NB4 (cell line): ENCODE measurements at regions not wholly inside any gene's neighbourhood (a gene's known extent, or its start where the extent isn't known, plus 50 kb on each side); places are given as distances from the start of the nearest gene placed in this dataset.

Experiments
- CTCF ChIP-seq: IDR thresholded peaks from one replicate; pipeline ENCODE4 v1.5.1; 2012; ENCODE audit warnings: low read depth, low read length
- POLR2A ChIP-seq: IDR thresholded peaks from 2 replicates; pipeline ENCODE4 v1.6.1; 2011; ENCODE audit warnings: mild to moderate bottlenecking; ENCODE audit not compliant: insufficient read length; ENCODE audit errors: extremely low read depth

GRCh38 chr11:11000579-11001283 is 142.9 kb upstream of the ZBED5 start:
- TF ChIP-seq POLR2A (no peak), CTCF (no peak)
